ENCODE measurements at regions not wholly inside any gene's neighbourhood (a gene's known extent, or its start where the extent isn't known, plus 50 kb on each side); places are given as distances from the start of the nearest gene placed in this dataset.
"Not testable (repeated sequence)": the region's sequence is repeated elsewhere in the genome, so short reads cannot be mapped to it uniquely, and the experiment has no call there.

DNA sequence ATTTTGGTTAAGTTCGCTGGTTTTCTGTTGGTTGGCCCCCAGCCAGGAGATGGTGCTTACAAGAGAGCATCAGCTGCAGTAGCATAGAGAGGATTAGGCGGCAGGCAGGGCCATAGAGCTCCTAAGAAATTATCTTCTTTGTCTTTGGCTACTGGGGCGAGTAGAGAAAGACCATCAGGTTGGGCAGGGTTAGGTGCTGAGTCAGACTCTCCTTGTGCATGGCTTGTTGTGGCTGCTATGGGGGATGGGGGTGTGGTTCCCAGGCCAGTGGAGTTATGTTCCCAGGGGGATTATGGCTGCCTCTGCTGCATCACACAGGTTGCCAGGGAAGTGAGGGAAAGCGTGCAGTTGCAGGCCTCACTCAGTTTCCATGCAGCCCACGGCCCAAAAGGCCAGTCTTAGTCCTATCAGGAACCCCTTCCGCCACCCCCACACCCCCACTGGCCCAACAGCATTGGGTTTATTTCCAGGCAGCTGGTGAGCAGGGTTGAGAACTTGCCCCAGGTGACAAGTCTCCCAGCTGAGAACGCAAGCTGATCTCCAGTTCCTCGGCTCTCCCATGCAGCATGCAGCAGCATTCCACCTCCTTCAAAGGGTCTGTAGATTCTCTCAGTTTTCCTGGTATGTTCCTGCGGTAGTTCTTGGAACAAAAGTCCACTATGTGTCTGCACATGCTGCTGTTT, 243.7 kb downstream of the UTRN start:
- Histone ChIP-seq H3K9me3 (no peaks in the 10 kb centered on the region), H3K4me1 (peaks cover 0 to 6% (median 2%) of the 10 kb centered on the region in 4 donors), H3K4me3 (no peak overlapping the region), H3K27me3 (no peaks in the 10 kb centered on the region), H3K27ac (no peak overlapping the region), H3K36me3 (peaks cover 43 to 64% (median 50%) of the 10 kb centered on the region in 3 donors)
- intact Hi-C loops (cut with DNase I; ENCODE audit: low total_unique reads): no loop called here
- TF ChIP-seq, protein P1, sequence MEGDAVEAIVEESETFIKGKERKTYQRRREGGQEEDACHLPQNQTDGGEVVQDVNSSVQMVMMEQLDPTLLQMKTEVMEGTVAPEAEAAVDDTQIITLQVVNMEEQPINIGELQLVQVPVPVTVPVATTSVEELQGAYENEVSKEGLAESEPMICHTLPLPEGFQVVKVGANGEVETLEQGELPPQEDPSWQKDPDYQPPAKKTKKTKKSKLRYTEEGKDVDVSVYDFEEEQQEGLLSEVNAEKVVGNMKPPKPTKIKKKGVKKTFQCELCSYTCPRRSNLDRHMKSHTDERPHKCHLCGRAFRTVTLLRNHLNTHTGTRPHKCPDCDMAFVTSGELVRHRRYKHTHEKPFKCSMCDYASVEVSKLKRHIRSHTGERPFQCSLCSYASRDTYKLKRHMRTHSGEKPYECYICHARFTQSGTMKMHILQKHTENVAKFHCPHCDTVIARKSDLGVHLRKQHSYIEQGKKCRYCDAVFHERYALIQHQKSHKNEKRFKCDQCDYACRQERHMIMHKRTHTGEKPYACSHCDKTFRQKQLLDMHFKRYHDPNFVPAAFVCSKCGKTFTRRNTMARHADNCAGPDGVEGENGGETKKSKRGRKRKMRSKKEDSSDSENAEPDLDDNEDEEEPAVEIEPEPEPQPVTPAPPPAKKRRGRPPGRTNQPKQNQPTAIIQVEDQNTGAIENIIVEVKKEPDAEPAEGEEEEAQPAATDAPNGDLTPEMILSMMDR (IDR thresholded peaks at IDR 0.05): no peak
- no peak for DNase-seq

DNA sequence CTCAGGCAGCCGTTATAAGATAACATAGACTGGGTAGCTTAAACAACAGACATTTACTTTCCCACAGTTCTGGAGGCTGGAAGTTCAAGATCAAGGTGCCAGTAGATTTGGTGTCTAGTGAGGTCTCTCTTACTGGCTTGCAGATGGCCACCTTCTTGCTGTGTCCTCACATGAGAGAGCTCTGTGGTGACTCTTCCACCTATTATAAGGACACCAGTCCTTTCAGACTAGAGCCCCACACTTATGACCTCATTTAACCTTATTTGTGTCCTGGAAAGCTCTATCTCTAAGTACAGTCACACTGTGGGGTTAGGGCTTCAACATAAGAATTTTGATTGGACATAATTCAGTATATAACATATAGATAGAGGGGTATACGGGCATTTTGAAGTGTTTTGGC, 245.0 kb downstream of the UTRN start:
- Histone ChIP-seq H3K36me3 (peaks cover 42 to 66% (median 48%) of the 10 kb centered on the region in 3 donors), H3K27me3 (no peaks in the 10 kb centered on the region), H3K4me3 (no peak overlapping the region)

GRCh38 chr6:144532238-144532637, 247.1 kb downstream of the UTRN start:
- H3K9me3 ChIP-seq; H3K4me3 ChIP-seq; H3K27me3 ChIP-seq; intact Hi-C loops (cut with DNase I; ENCODE audit: low total_unique reads); H3K4me1 ChIP-seq; DNase-seq; H3K27ac ChIP-seq: not testable (repeated sequence)
- peaks cover 41 to 72% (median 42%) of the 10 kb centered on the region in 3 donors for H3K36me3 ChIP-seq

More for the DNA sequence above, 245.0 kb downstream of the UTRN start:
- intact Hi-C loops (cut with DNase I; ENCODE audit: low total_unique reads): no loop called here
- Histone ChIP-seq H3K4me1 (peaks cover 0 to 6% (median 2%) of the 10 kb centered on the region in 4 donors), H3K9me3 (no peaks in the 10 kb centered on the region), H3K27ac (no peak overlapping the region)
- no peak for DNase-seq
- TF ChIP-seq, protein P1 (IDR thresholded peaks at IDR 0.05): no peak

DNA sequence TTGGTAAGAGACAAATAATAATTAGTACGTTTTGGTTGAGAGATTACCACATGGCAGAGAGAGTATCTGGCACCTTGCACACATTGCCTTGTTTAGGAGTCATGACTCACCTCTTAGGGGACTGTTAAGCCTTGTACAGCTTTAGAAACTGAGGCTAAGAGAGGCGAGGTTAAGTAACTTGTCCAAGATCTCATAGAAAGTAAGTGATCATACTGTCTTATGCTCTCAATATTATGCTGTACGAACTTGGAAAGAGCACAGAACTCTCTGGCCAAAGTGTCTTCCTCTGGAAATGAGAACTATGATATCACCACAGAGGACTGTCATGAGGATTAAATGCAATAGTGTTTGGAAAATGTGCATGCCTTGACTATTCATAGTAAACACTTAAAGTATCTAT, 249.0 kb downstream of the UTRN start:
- TF ChIP-seq, protein P1 (IDR thresholded peaks at IDR 0.05): no peak
- intact Hi-C loops (cut with DNase I; ENCODE audit: low total_unique reads): no loop called here

GRCh38 chr6:144535630-144536029, 250.5 kb downstream of the UTRN start:
- no peak overlapping the region for H3K4me3 ChIP-seq
- no peaks in the 10 kb centered on the region for H3K4me1 ChIP-seq
- TF ChIP-seq, protein P1 (IDR thresholded peaks at IDR 0.05): no peak

More for the DNA sequence above, 249.0 kb downstream of the UTRN start:
- peaks cover 33 to 71% (median 41%) of the 10 kb centered on the region in 3 donors for H3K36me3 ChIP-seq
- H3K27ac ChIP-seq: no peak overlapping the region
- H3K9me3 ChIP-seq: no peaks in the 10 kb centered on the region
- H3K27me3 ChIP-seq: no peaks in the 10 kb centered on the region
- H3K4me3 ChIP-seq: no peak overlapping the region
- DNase-seq: no peak
- no peaks in the 10 kb centered on the region for H3K4me1 ChIP-seq

DNA sequence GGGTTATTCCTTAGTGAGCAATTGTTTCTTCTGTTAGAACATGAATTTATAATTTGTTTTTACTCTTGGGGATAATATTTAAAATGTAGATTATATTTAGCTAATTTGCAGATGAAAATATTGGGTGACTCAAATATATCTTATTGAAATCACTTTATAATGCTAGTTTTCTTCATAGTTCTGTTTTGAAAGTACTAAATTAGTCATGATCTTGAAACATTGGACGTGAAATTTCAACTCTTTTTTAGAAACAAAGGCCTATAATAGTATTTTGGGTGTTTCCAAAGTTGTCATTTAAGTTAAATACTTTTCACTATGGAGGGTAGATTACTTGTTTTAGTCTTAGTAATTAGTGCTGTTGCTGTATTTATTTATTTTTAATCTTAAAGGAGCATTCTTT, 250.9 kb downstream of the UTRN start:
- intact Hi-C loops (cut with DNase I; ENCODE audit: low total_unique reads): no loop called here
- Histone ChIP-seq H3K36me3 (peaks cover 41 to 76% (median 51%) of the 10 kb centered on the region in 3 donors), H3K4me1 (no peaks in the 10 kb centered on the region), H3K9me3 (no peaks in the 10 kb centered on the region), H3K4me3 (no peak overlapping the region), H3K27me3 (no peaks in the 10 kb centered on the region), H3K27ac (no peak overlapping the region)
- TF ChIP-seq, protein P1 (IDR thresholded peaks at IDR 0.05): no peak
- no peak for DNase-seq

More at GRCh38 chr6:144535630-144536029, 250.5 kb downstream of the UTRN start:
- Histone ChIP-seq H3K9me3 (no peaks in the 10 kb centered on the region), H3K27me3 (no peaks in the 10 kb centered on the region), H3K27ac (no peak overlapping the region), H3K36me3 (peaks cover 42 to 75% (median 47%) of the 10 kb centered on the region in 3 donors)
- no peak for DNase-seq
- intact Hi-C loops (cut with DNase I; ENCODE audit: low total_unique reads): no loop called here

Measured in tibial artery (tissue), 4 donors.